Epidermal melanocyte (primary cell): ENCODE measurements at regions not wholly inside any gene's neighbourhood (a gene's known extent, or its start where the extent isn't known, plus 50 kb on each side); places are given as distances from the start of the nearest gene placed in this dataset.
"Not testable (repeated sequence)": the region's sequence is repeated elsewhere in the genome, so short reads cannot be mapped to it uniquely, and the experiment has no call there.

ENCODE experiments used
- DNase-seq: peaks from one replicate; pipeline ENCODE4 v3.0.0; 2011; ENCODE audit warnings: low spot score; ENCODE audit not compliant: insufficient read length

GRCh38 chr10:131531265-131532190 lies 220.0 kb upstream of the TCERG1L start:
- DNase-seq: no peak

GRCh38 chr10:131532291-131532690 lies 220.8 kb upstream of the TCERG1L start:
- no peak for DNase-seq

- no peak for DNase-seq
Measured at GRCh38 chr10:131532745-131533341, 221.3 kb upstream of the TCERG1L start.

GRCh38 chr10:131533846-131534526 lies 222.5 kb upstream of the TCERG1L start:
- no peak for DNase-seq

- DNase-seq: no peak
Measured at GRCh38 chr10:131534836-131535235, 223.3 kb upstream of the TCERG1L start.

- no peak for DNase-seq
Measured at GRCh38 chr10:131536676-131537075, 225.2 kb upstream of the TCERG1L start.

- no peak for DNase-seq
Measured at GRCh38 chr10:131537281-131537680, 225.8 kb upstream of the TCERG1L start.

- no peak for DNase-seq
Measured at GRCh38 chr10:131544495-131544894, 233.0 kb upstream of the TCERG1L start.

- no peak for DNase-seq
Measured at GRCh38 chr10:131546086-131546810, 234.7 kb upstream of the TCERG1L start.

- DNase-seq: no peak
Measured at GRCh38 chr10:131547129-131547799, 235.7 kb upstream of the TCERG1L start.

GRCh38 chr10:131548176-131548575 lies 236.7 kb upstream of the TCERG1L start:
- no peak for DNase-seq

- DNase-seq: no peak
Measured at GRCh38 chr10:131549116-131549515, 237.6 kb upstream of the TCERG1L start.

- DNase-seq: no peak
Measured at GRCh38 chr10:131553121-131553520, 241.6 kb upstream of the TCERG1L start.

GRCh38 chr10:131553581-131553980 lies 242.1 kb upstream of the TCERG1L start:
- DNase-seq: no peak

GRCh38 chr10:131554821-131555220 lies 243.3 kb upstream of the TCERG1L start:
- DNase-seq: no peak

GRCh38 chr10:131555406-131555805 lies 243.9 kb upstream of the TCERG1L start:
- DNase-seq: no peak

- DNase-seq: no peak
Measured at GRCh38 chr10:131556061-131556896, 244.8 kb upstream of the TCERG1L start.

- no peak for DNase-seq
Measured at GRCh38 chr10:131556897-131557495, 245.5 kb upstream of the TCERG1L start.

GRCh38 chr10:131557956-131558355 lies 246.4 kb upstream of the TCERG1L start:
- not testable (repeated sequence) for DNase-seq
